Ishikawa (cell line): ENCODE measurements at regions not wholly inside any gene's neighbourhood (a gene's known extent, or its start where the extent isn't known, plus 50 kb on each side); places are given as distances from the start of the nearest gene placed in this dataset.

ENCODE experiments used
- CEBPB ChIP-seq: IDR thresholded peaks from 2 replicates; pipeline ENCODE4 v1.6.1; 2012
- CREB1 ChIP-seq: IDR thresholded peaks from 2 replicates; pipeline ENCODE4 v1.6.1; 2012; ENCODE audit warnings: low read depth
- EGR1 ChIP-seq: IDR thresholded peaks from 2 replicates; pipeline ENCODE4 v1.6.1; 2012
- EP300 ChIP-seq: IDR thresholded peaks from 2 replicates; pipeline ENCODE4 v1.6.1; 2012; ENCODE audit warnings: borderline replicate concordance
- FOXM1 ChIP-seq: IDR thresholded peaks from 2 replicates; pipeline ENCODE4 v1.6.1; 2012; ENCODE audit warnings: low read depth, borderline replicate concordance
- MAX ChIP-seq: IDR thresholded peaks from 2 replicates; pipeline ENCODE4 v1.6.1; 2012
- RAD21 ChIP-seq: IDR thresholded peaks from 2 replicates; pipeline ENCODE4 v1.6.1; 2012; ENCODE audit warnings: low read depth
- REST ChIP-seq: IDR thresholded peaks from 2 replicates; pipeline ENCODE4 v1.6.1; 2012; ENCODE audit warnings: low read depth, mild to moderate bottlenecking
- TAF1 ChIP-seq: IDR thresholded peaks from 2 replicates; pipeline ENCODE4 v1.6.1; 2012; ENCODE audit warnings: low read depth, mild to moderate bottlenecking
- TCF12 ChIP-seq: IDR thresholded peaks from 2 replicates; pipeline ENCODE4 v1.6.1; 2012; ENCODE audit warnings: low read depth
- TEAD4 ChIP-seq: IDR thresholded peaks from 2 replicates; pipeline ENCODE4 v1.6.1; 2012
- YY1 ChIP-seq: IDR thresholded peaks from 2 replicates; pipeline ENCODE4 v1.6.1; 2012; ENCODE audit warnings: low read depth
- ZBTB7A ChIP-seq: IDR thresholded peaks from 2 replicates; pipeline ENCODE4 v1.6.1; 2012; ENCODE audit warnings: low read depth
- TF ChIP-seq, protein P1 (sequence below): IDR thresholded peaks from 2 replicates; pipeline ENCODE4 v1.6.1; 2012

GRCh38 chr3:191919491-191920026 is 458.6 kb downstream of the PYDC2 start:
- no peak for TF ChIP-seq YY1
- TF ChIP-seq FOXM1 = no peak
- TF ChIP-seq, protein P1, sequence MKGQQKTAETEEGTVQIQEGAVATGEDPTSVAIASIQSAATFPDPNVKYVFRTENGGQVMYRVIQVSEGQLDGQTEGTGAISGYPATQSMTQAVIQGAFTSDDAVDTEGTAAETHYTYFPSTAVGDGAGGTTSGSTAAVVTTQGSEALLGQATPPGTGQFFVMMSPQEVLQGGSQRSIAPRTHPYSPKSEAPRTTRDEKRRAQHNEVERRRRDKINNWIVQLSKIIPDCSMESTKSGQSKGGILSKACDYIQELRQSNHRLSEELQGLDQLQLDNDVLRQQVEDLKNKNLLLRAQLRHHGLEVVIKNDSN = no peak
- TF ChIP-seq EP300 = no peak
- no peak for TF ChIP-seq EGR1
- TF ChIP-seq MAX = no peak
- TF ChIP-seq TCF12 = no peak
- no peak for TF ChIP-seq TEAD4
- no peak for TF ChIP-seq ZBTB7A
- TF ChIP-seq CREB1 = no peak

DNA sequence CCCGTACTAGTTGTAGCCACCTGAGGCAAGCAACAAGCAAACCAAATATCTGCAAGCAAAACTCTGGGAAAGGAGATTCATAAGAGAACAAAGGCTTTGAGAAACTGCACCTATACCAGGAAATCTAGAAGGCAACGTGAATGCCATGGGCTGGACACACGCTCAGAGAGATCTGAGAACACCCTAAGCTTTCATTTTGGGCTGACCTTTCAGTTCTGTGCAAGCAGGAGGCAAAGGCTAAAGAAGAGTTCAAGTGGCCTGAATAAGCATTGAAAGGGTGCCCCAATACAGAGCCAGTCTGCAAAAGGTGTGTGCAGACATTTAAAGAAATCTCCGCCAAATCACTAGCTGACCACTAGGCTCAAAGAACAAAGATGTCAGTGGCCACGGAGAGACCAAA is 461.6 kb downstream of the PYDC2 start:
- TF ChIP-seq TAF1 (no peak), EGR1 (no peak), TEAD4 (no peak), FOXM1 (no peak), CREB1 (no peak), TCF12 (no peak), CEBPB (no peak), ZBTB7A (no peak), REST (no peak), EP300 (no peak), RAD21 (no peak)
- TF ChIP-seq, protein P1 = no peak

DNA sequence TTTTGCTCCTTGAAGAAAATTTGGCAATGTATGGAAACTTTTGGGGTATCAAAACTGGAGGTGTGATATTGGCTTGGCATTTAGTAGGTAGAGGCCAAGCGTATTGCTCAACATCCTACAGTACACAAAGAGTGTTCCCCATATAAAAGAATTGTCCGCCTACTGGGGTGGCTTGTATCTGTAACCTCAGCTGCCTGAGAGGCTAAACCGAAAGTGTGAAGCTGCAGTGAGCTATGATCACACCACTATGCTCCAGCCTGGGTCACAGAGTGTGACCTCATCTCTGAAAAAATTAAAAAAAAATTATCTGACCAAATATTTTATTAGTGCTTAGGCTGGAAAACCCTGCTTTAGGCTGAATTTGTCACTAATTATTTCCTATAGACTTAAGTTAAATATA is 483.9 kb downstream of the PYDC2 start:
- TF ChIP-seq CREB1 (no peak), EP300 (no peak), ZBTB7A (no peak), TCF12 (no peak), YY1 (no peak), FOXM1 (no peak), REST (no peak), MAX (no peak), TAF1 (no peak), TEAD4 (no peak), RAD21 (no peak)

DNA sequence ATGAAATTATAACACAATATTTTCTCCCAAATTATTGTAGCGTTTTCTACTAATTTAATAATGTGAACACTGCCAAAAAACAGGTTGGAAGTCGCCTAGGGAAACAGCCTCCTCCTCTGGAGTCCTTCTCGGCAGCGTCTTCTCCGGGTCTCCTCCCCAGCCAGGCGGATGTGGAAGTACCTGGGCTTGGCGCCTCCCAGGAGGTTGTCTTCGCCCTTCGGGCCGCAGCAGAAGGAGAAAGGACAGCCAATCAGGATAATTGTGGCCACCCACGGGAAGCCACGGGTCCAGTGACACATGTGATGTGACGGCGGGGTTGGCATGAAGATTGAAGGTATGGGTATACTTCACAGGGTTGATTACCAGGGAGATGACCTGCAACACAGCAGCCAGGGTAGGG is 491.2 kb downstream of the PYDC2 start:
- TF ChIP-seq FOXM1 (no peak), YY1 (no peak), REST (no peak), TEAD4 (no peak)
- TF ChIP-seq, protein P1 = no peak
